OCI-LY3 (cell line): ENCODE measurements at regions not wholly inside any gene's neighbourhood (a gene's known extent, or its start where the extent isn't known, plus 50 kb on each side); places are given as distances from the start of the nearest gene placed in this dataset.

Experiments used
- H2AFZ ChIP-seq: fragments of 200-600, 300-600 bp; shearing (Covaris generic); 2 replicates; pipeline ENCODE4 v1.6.0; 2014; ENCODE audit warnings: antibody characterized with exemption, low read depth, low read length
- H3K27ac ChIP-seq: fragments of 200-600, 300-600 bp; sonication (generic); 2 replicates; pipeline ENCODE4 v1.5.1; 2014; ENCODE audit warnings: mild to moderate bottlenecking, low read length, moderate library complexity, mixed read lengths
- H3K27me3 ChIP-seq: fragments of 200-600, 300-600 bp; sonication (generic); 2 replicates; pipeline ENCODE4 v1.6.1; 2014; ENCODE audit warnings: low read depth, low read length, mixed read lengths
- H3K36me3 ChIP-seq: fragments of 200-600, 300-600 bp; sonication (generic); replicated peaks from 2 replicates; pipeline ENCODE3; 2014; ENCODE audit warnings: low read depth, low read length, mixed read lengths
- H3K4me1 ChIP-seq: fragments of 300-600, 200-600 bp; sonication (generic); 2 replicates; pipeline ENCODE4 v1.6.1; 2014; ENCODE audit warnings: low read length, mixed read lengths
- H3K4me2 ChIP-seq: fragments of 200-600, 300-600 bp; sonication (generic); 2 replicates; pipeline ENCODE4 v1.6.1; 2014; ENCODE audit warnings: low read length, mixed read lengths
- H3K4me3 ChIP-seq: fragments of 300-600, 200-600 bp; sonication (generic); 2 replicates; pipeline ENCODE4 v1.5.1; 2014; ENCODE audit warnings: antibody characterized with exemption, mild to moderate bottlenecking, low read length, moderate library complexity
- H3K79me2 ChIP-seq: fragments of 300-600, 200-600 bp; shearing (Covaris generic); 2 replicates; pipeline ENCODE4 v1.6.1; 2014; ENCODE audit warnings: mild to moderate bottlenecking, low read length, mixed read lengths
- H3K9ac ChIP-seq: fragments of 300-600, 200-600 bp; shearing (Covaris generic); 2 replicates; pipeline ENCODE4 v1.6.0; 2014; ENCODE audit warnings: mild to moderate bottlenecking, low read length, moderate library complexity
- H3K9me3 ChIP-seq: fragments of 200-600, 300-600 bp; shearing (Covaris generic); 2 replicates; pipeline ENCODE4 v1.6.1; 2014; ENCODE audit warnings: low read length, mixed read lengths; ENCODE audit not compliant: insufficient read depth
- H4K20me1 ChIP-seq: fragments of 200-600, 300-600 bp; sonication (generic); 2 replicates; pipeline ENCODE4 v1.6.1; 2016; ENCODE audit warnings: low read length, mixed read lengths; ENCODE audit not compliant: insufficient read depth
- EZH2phosphoT487 ChIP-seq: fragments of 200-600 bp; shearing (Covaris generic); IDR thresholded peaks from 2 replicates; pipeline ENCODE4 v1.6.1; 2018; ENCODE audit warnings: antibody characterized with exemption, mixed run types, low read depth
- TF ChIP-seq, protein P1 (sequence below): fragments of 200-600, 300-600 bp; sonication (generic); IDR thresholded peaks from 2 replicates; pipeline ENCODE4 v1.5.1; 2014; ENCODE audit warnings: antibody characterized with exemption, low read length, low read depth

DNA sequence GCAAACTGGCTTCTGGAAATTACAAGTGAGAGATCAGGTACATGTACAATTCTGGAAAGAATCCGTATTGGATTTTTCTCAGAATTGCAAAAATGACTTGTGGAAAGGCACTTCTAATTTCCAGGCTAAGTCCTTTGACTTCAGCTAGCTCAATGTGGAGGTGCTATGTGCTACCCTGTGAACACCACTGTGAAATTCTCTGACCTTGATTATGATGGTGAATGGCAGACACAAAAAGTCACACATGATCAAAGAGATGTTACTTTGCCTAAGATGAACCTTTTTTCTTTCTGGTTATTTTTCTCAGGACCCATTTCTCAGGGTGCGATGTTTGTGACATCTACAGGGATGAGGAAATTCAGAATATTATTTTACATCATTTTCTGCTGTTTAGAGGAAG, 856.6 kb upstream of the VRK2 start:
- no peak for TF ChIP-seq EZH2phosphoT487
- TF ChIP-seq, protein P1, sequence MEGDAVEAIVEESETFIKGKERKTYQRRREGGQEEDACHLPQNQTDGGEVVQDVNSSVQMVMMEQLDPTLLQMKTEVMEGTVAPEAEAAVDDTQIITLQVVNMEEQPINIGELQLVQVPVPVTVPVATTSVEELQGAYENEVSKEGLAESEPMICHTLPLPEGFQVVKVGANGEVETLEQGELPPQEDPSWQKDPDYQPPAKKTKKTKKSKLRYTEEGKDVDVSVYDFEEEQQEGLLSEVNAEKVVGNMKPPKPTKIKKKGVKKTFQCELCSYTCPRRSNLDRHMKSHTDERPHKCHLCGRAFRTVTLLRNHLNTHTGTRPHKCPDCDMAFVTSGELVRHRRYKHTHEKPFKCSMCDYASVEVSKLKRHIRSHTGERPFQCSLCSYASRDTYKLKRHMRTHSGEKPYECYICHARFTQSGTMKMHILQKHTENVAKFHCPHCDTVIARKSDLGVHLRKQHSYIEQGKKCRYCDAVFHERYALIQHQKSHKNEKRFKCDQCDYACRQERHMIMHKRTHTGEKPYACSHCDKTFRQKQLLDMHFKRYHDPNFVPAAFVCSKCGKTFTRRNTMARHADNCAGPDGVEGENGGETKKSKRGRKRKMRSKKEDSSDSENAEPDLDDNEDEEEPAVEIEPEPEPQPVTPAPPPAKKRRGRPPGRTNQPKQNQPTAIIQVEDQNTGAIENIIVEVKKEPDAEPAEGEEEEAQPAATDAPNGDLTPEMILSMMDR, result no peak
- no peaks in the 10 kb centered on the region for H3K79me2 ChIP-seq
- H2AFZ ChIP-seq, result no peak overlapping the region
- no peak overlapping the region for H3K27ac ChIP-seq
- H3K9ac ChIP-seq, result no peak overlapping the region
- no peak overlapping the region for H3K4me2 ChIP-seq
- H3K4me3 ChIP-seq, result no peak overlapping the region
- H3K36me3 ChIP-seq, result no peaks in the 10 kb centered on the region
- H4K20me1 ChIP-seq, result no peaks in the 10 kb centered on the region
- no peaks in the 10 kb centered on the region for H3K4me1 ChIP-seq
- no peaks in the 10 kb centered on the region for H3K27me3 ChIP-seq
- H3K9me3 ChIP-seq, result no peaks in the 10 kb centered on the region

DNA sequence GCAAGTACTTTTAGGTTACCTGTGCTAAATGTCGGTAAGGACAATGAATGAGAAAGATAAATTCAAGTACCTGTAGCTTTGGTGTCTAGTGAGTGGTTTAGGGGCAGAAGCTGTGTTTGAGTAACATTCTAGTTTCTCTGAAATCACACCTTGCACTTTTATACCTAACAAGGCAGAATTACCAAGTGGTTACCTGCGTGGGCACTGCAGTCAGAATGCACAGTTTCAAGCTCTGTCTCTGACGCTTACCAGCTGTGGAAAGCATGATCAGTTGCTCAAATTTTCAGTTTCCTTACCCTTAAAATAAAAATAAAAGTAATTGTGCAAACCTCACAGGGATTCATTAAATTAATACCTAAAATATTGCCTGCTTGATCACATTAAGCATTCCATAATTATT, 846.9 kb upstream of the VRK2 start:
- TF ChIP-seq, protein P1, result no peak
- TF ChIP-seq EZH2phosphoT487, result no peak
- Histone ChIP-seq H4K20me1 (no peaks in the 10 kb centered on the region), H2AFZ (no peak overlapping the region), H3K9ac (no peak overlapping the region), H3K79me2 (no peaks in the 10 kb centered on the region), H3K27me3 (no peaks in the 10 kb centered on the region), H3K4me3 (no peak overlapping the region), H3K4me1 (peaks cover 4% of the 10 kb centered on the region), H3K36me3 (no peaks in the 10 kb centered on the region), H3K9me3 (no peaks in the 10 kb centered on the region), H3K4me2 (no peak overlapping the region), H3K27ac (no peak overlapping the region)

DNA sequence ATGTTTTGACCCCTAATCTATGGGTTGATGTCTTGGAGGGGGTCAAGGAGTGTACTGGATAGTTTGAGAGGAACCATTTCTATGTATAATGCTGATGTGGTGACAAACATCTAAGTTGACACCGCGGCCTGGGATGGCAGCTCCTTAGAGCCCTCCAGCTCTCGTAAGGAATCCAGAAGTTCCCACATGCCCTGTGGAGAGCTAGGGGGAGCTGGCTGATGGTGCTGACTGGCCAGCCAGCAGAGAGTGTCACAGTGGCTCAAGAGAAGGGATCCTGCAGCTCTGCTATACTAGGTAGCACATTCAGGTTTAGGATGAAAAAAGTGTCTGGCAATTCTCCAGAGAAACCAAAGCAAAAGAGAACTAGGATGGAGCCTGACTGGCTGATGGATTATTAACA, 842.2 kb upstream of the VRK2 start:
- no peak overlapping the region for H3K9ac ChIP-seq
- H3K27me3 ChIP-seq, result no peaks in the 10 kb centered on the region
- no peaks in the 10 kb centered on the region for H3K36me3 ChIP-seq
- no peak overlapping the region for H3K27ac ChIP-seq
- H3K4me3 ChIP-seq, result no peak overlapping the region
- no peak for TF ChIP-seq EZH2phosphoT487
- TF ChIP-seq, protein P1, result no peak
- peaks cover 11% of the 10 kb centered on the region for H3K4me1 ChIP-seq
- H3K79me2 ChIP-seq, result no peaks in the 10 kb centered on the region
- no peaks in the 10 kb centered on the region for H3K9me3 ChIP-seq
- H3K4me2 ChIP-seq, result no peak overlapping the region
- H2AFZ ChIP-seq, result no peak overlapping the region
- H4K20me1 ChIP-seq, result no peaks in the 10 kb centered on the region

DNA sequence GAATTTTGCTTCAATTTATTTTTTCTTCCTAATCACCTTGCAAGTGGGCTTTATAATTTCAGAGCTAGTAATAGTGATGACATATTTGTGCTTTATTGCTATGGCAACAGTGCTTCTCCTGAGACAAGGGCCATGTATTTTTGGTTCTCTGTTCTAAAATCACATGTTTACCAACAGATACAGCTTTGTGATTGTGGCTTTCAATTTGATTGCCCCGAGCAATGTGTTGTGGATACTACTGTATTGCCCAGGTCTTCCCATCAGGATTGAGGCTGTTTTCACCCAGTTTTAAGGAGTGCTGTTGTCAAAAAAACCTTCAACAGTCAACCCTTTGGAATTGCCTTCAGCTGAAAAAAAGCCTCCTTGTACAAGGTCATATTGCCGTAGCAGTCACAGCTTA, 841.4 kb upstream of the VRK2 start:
- Histone ChIP-seq H3K4me2 (no peak overlapping the region), H3K27me3 (no peaks in the 10 kb centered on the region), H3K9me3 (no peaks in the 10 kb centered on the region), H4K20me1 (no peaks in the 10 kb centered on the region), H3K4me1 (peaks cover 11% of the 10 kb centered on the region), H3K36me3 (no peaks in the 10 kb centered on the region), H3K79me2 (no peaks in the 10 kb centered on the region), H3K4me3 (no peak overlapping the region), H2AFZ (0 out of 2 replicates have a peak overlapping the region, but pooled peaks have one; percentile 9), H3K27ac (no peak overlapping the region), H3K9ac (no peak overlapping the region)
- TF ChIP-seq, protein P1, result no peak
- TF ChIP-seq EZH2phosphoT487, result no peak
